OCI-LY7 (cell line): ENCODE measurements at regions not wholly inside any gene's neighbourhood (a gene's known extent, or its start where the extent isn't known, plus 50 kb on each side); places are given as distances from the start of the nearest gene placed in this dataset.

ENCODE experiments used
- EZH2phosphoT487 ChIP-seq: fragments of 200-600 bp; sonication (generic); IDR thresholded peaks from 2 replicates; pipeline ENCODE4 v1.6.1; 2018; ENCODE audit warnings: low read depth, borderline replicate concordance, mild to moderate bottlenecking, mixed run types, antibody characterized with exemption, low read length, moderate library complexity, mixed read lengths
- TF ChIP-seq, protein P1 (sequence below): fragments of 200-600 bp; sonication (generic); conservative IDR thresholded peaks from 2 replicates; pipeline ENCODE4 v1.5.1; 2014; ENCODE audit warnings: mild to moderate bottlenecking, antibody characterized with exemption, low read length, moderate library complexity, mixed read lengths

DNA sequence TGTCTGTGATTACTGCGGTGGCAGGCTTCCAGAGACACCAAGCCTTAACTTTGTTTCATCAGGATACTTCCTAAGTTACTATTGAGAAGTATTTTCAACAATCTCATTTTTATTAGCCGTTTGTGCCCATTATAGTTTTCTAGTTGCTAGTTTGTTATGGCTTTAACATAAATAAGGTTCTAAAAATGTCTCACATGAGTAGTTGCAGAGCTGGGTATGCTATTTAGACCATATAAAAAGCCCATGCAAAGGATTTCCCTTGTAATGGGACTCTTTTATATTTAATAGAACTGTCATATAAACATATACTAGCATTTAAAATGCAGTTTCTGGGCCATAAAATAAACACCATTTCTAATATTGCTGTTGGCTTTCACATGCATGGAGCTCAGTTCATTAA lies 205.3 kb upstream of the TCF21 start:
- TF ChIP-seq, protein P1, sequence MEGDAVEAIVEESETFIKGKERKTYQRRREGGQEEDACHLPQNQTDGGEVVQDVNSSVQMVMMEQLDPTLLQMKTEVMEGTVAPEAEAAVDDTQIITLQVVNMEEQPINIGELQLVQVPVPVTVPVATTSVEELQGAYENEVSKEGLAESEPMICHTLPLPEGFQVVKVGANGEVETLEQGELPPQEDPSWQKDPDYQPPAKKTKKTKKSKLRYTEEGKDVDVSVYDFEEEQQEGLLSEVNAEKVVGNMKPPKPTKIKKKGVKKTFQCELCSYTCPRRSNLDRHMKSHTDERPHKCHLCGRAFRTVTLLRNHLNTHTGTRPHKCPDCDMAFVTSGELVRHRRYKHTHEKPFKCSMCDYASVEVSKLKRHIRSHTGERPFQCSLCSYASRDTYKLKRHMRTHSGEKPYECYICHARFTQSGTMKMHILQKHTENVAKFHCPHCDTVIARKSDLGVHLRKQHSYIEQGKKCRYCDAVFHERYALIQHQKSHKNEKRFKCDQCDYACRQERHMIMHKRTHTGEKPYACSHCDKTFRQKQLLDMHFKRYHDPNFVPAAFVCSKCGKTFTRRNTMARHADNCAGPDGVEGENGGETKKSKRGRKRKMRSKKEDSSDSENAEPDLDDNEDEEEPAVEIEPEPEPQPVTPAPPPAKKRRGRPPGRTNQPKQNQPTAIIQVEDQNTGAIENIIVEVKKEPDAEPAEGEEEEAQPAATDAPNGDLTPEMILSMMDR, result no peak
- no peak for TF ChIP-seq EZH2phosphoT487
